ENCODE measurements at regions not wholly inside any gene's neighbourhood (a gene's known extent, or its start where the extent isn't known, plus 50 kb on each side); places are given as distances from the start of the nearest gene placed in this dataset.

- Mint-ChIP-seq H3K9me3 (no peaks in the 10 kb centered on the region), H3K27ac (no peak overlapping the region), H3K27me3 (peaks cover 8% of the 10 kb centered on the region), H3K4me3 (no peak overlapping the region), H3K4me1 (peaks cover 0 to 15% (median 6%) of the 10 kb centered on the region in 3 donors), H3K36me3 (no peaks in the 10 kb centered on the region)
These were observed 160.5 kb upstream of the GSE1 start for GRCh38 chr16:85452364-85453193.

DNA sequence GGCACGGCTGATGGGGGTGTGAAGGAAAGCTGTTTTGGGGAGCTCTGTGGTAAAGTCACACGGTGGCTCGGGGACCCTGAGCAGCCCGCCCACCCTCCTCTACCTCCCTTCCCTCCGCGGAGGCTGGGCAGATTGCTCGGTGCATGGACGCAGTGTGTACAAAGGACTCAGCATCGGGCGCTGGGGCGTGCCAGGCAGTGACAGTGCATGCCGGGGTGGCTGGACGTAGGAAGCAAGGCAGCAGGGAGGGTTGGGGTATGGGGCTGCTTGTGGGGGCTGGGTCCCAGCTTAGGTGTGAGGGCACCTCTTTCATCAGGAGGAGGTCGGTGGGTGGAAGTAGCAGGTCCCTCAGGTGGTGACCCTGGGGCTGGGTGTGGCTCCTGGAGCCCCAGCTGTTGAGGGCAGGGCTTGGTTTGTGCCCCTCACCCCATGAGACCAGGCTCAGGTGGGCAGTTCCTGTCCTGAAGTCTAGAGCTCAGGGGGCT, 159.9 kb upstream of the GSE1 start:
- H3K4me3 Mint-ChIP-seq: no peak overlapping the region
- H3K9me3 Mint-ChIP-seq: no peaks in the 10 kb centered on the region
- H3K36me3 Mint-ChIP-seq: no peaks in the 10 kb centered on the region
- H3K27ac Mint-ChIP-seq: no peak overlapping the region
- peaks cover 0 to 9% (median 4%) of the 10 kb centered on the region in 3 donors for H3K4me1 Mint-ChIP-seq
- peaks cover 14% of the 10 kb centered on the region for H3K27me3 Mint-ChIP-seq

GRCh38 chr16:85453703-85454102, 159.4 kb upstream of the GSE1 start:
- H3K4me1 Mint-ChIP-seq: peaks cover 0 to 6% (median 2%) of the 10 kb centered on the region in 3 donors
- H3K36me3 Mint-ChIP-seq: no peaks in the 10 kb centered on the region
- H3K9me3 Mint-ChIP-seq: no peaks in the 10 kb centered on the region
- H3K27me3 Mint-ChIP-seq: peaks cover 13% of the 10 kb centered on the region
- H3K27ac Mint-ChIP-seq: no peak overlapping the region
- no peak overlapping the region for H3K4me3 Mint-ChIP-seq

DNA sequence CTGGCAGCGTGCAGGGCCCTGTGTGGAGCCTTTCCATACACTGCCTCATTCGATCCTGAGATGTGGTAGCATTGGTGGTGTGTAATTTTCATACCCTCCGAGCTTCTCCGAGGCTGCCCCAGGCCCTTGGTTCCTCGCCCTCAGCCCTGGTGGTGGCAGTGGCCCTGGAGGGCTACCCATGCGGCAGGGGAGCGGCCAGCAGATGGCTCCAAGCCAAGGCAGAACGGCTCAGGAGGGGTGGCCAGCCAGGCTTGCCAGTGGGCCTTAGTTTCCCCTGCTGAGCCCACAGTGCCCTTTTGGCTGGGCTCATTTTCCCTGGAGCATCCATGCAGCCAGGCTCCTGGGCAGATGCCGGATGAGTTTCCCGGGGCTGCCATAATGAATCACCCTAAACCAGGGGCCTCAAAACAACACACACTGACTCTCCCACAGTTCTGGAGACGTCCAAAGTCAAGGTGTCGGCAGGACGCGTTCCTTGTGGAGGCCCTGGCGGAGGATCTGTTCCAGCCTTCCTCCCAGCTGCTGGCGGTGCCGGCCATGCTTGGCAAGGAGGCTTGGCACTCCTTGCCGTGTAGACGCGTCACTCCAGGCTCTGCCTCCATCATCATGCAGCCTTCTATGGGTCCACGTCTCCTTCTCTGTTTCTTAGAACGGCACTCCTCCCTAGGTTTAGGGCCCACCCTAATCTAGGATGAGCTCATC, 158.8 kb upstream of the GSE1 start:
- H3K27ac Mint-ChIP-seq: no peak overlapping the region
- no peaks in the 10 kb centered on the region for H3K36me3 Mint-ChIP-seq
- H3K4me3 Mint-ChIP-seq: no peak overlapping the region
- peaks cover 11% of the 10 kb centered on the region for H3K27me3 Mint-ChIP-seq
- H3K9me3 Mint-ChIP-seq: no peaks in the 10 kb centered on the region
- H3K4me1 Mint-ChIP-seq: peaks cover 0 to 4% (median 0%) of the 10 kb centered on the region in 3 donors

DNA sequence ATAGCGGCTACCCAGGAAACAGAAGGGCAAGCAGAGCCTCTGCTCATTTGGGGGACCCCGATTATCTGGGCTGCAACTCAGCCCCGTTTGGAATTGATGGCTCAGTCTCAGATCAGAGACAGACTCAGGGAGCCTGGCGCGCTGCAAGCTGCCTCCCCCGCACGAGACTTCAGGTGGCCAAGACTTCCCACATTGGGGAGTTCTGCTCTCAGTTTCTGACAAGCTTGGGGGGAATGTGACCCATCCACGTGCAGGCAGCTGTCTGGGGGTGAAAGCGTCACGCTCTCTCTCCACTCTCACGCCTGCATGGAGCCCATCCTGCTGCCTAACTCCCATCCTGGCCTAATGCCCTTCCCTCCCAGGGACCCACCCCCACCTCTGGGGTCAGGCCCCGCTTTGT, 157.6 kb upstream of the GSE1 start:
- Mint-ChIP-seq H3K4me1 (no peaks in the 10 kb centered on the region), H3K27ac (no peak overlapping the region), H3K36me3 (no peaks in the 10 kb centered on the region), H3K4me3 (no peak overlapping the region), H3K27me3 (peaks cover 18% of the 10 kb centered on the region), H3K9me3 (no peaks in the 10 kb centered on the region)

DNA sequence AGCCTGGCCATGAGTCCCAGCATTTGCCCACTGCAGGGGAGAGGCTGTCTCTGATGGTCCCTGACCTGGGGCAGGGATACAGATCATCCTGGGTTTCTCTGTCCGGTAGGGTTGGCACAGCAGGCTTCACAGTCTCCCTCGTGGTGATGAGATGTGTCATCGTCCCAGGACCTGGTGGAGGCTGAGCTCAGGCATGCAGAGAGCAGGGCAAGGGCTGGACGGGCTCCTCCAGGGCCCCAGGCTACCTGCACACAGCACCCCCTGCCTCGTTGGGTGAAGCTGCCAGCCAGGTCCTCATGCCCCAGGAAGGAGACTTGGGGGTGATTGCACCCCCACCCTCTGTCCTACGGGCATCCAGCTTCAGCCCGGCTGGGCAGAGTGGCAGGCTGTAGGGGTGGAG, 155.8 kb upstream of the GSE1 start:
- Mint-ChIP-seq H3K36me3 (no peaks in the 10 kb centered on the region), H3K9me3 (no peaks in the 10 kb centered on the region), H3K4me3 (no peak overlapping the region), H3K27me3 (peaks cover 36% of the 10 kb centered on the region), H3K27ac (no peak overlapping the region), H3K4me1 (peaks cover under 1 to 3% (median 2%) of the 10 kb centered on the region in 3 donors)

DNA sequence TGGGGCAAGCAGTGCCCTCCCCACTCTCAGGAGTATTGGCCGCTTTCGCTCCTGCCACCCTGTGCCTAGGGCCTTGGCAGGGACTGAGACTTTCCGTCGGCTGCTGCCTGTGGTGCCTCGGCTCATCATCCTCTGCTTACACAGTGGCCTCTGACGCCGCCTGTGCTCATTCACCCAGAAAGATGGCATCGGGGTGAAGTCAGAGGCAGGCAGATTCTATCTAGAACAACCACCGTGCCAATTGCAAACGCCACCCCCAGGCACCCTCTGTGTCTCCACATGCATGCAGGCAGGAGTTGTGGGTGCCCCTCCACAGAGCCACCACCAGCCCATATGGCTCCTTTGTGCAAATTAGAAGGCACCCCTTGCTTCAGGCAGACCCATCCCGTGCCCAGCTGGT, 154.2 kb upstream of the GSE1 start:
- H3K4me3 Mint-ChIP-seq: peak overlapping the region in 2 of 4 donors; percentile 23 to 60
- H3K27ac Mint-ChIP-seq: no peak overlapping the region
- no peaks in the 10 kb centered on the region for H3K36me3 Mint-ChIP-seq
- peaks cover 37% of the 10 kb centered on the region for H3K27me3 Mint-ChIP-seq
- no peaks in the 10 kb centered on the region for H3K9me3 Mint-ChIP-seq
- H3K4me1 Mint-ChIP-seq: peaks cover 2 to 4% (median 3%) of the 10 kb centered on the region in 3 donors

DNA sequence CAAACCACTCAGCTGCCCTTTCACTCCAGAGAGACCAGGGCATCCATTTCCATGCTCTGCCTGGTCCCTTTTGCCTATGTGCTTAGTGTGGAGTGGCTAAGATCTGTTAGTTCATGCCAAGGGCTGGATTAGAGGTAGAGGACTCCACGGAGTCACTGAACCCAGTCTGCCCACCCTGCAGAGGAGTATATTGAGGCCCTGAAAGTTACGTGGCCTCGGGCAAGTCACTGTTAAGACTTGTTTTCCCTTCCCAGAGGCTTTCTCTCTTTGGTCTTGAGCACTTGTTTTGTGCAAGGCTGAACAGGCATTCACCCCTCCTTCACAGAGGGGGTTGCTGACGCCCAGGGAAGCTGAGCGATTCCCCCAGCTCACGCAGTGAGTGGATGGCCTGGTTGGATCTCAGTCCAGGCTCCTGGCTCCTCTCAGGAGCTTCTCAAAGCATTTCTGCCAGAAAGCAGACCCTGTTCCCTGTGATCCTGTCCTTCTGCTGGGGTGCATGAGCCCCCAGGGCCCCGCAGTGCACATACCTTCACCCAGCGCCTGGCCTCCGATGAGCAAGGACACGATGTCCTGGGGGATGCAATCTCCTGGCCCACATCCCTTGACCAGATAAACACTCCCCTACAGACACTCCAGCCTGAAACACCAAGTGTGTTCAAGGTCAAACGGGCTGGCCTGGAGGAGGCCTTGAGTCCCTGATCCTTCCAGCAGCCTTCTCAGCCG, 153.4 kb upstream of the GSE1 start:
- no peak overlapping the region for H3K27ac Mint-ChIP-seq
- peaks cover 2 to 4% (median 3%) of the 10 kb centered on the region in 3 donors for H3K4me1 Mint-ChIP-seq
- H3K36me3 Mint-ChIP-seq: no peaks in the 10 kb centered on the region
- H3K27me3 Mint-ChIP-seq: peaks cover 35% of the 10 kb centered on the region
- H3K9me3 Mint-ChIP-seq: no peaks in the 10 kb centered on the region
- H3K4me3 Mint-ChIP-seq: no peak overlapping the region

- H3K27ac Mint-ChIP-seq: no peak overlapping the region
- H3K36me3 Mint-ChIP-seq: no peaks in the 10 kb centered on the region
- H3K4me3 Mint-ChIP-seq: peak overlapping the region in 2 of 4 donors; percentile 61 to 73
- peaks cover 37% of the 10 kb centered on the region for H3K27me3 Mint-ChIP-seq
- H3K4me1 Mint-ChIP-seq: peaks cover 2 to 4% (median 3%) of the 10 kb centered on the region in 3 donors
- no peaks in the 10 kb centered on the region for H3K9me3 Mint-ChIP-seq
These were observed 152.7 kb upstream of the GSE1 start for GRCh38 chr16:85460252-85461021.

- peaks cover 2 to 4% (median 3%) of the 10 kb centered on the region in 3 donors for H3K4me1 Mint-ChIP-seq
- H3K36me3 Mint-ChIP-seq: no peaks in the 10 kb centered on the region
- no peaks in the 10 kb centered on the region for H3K9me3 Mint-ChIP-seq
- peak overlapping the region in 1 of 4 donors; percentile 73 for H3K4me3 Mint-ChIP-seq
- no peak overlapping the region for H3K27ac Mint-ChIP-seq
- H3K27me3 Mint-ChIP-seq: peaks cover 39% of the 10 kb centered on the region
These were observed 151.9 kb upstream of the GSE1 start for GRCh38 chr16:85461022-85461813.

DNA sequence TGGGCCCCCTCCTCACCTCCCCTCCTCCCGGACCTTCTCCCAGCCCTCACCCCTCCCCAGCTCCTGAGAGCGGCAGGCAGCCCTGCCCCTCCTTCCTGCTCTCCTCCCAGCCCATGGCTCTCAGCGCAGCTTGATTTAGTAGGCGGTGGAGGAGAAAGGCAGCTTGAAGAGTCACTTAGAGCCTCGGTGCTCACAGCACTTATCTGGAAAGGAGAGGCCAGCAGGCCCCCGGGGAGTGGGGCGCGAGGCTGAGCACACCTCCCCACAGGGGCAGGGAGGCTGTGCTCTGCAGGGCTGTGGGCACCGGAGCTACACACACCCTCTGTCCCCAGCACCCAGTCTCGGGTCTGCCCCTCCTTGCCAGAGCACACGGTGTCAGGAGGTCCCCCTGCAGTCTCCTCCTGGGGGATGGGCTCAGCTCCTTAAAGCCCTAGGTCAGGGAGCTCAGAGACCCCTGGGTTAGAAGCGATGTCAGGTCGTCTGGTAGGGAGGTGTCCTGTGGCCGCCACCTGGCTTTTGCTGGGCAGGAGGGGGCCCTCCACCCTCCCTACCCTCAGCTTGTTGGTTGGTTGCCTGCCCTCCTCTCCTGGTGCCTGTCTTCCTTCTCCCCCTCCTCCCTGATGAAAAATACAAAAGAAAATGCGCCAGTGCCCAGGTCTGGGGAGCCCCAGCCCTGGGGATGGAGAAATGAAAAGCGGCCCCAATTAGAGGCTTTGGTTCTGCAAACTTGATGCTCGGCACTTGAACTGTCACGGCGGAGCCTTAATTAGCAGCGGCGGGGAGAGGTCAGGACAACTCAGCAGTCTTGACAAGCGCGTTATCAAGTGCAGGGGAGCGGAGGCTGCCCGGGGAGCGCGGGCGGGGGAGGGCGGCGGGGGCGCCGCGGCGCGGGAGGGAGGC, 151.1 kb upstream of the GSE1 start:
- Mint-ChIP-seq H3K36me3 (no peaks in the 10 kb centered on the region), H3K4me3 (peak overlapping the region in 2 of 4 donors; percentile 65 to 80), H3K4me1 (peaks cover 2 to 4% (median 3%) of the 10 kb centered on the region in 3 donors), H3K27me3 (peaks cover 39% of the 10 kb centered on the region), H3K27ac (no peak overlapping the region), H3K9me3 (no peaks in the 10 kb centered on the region)

- no peaks in the 10 kb centered on the region for H3K9me3 Mint-ChIP-seq
- H3K27me3 Mint-ChIP-seq: peaks cover 35% of the 10 kb centered on the region
- H3K36me3 Mint-ChIP-seq: no peaks in the 10 kb centered on the region
- no peak overlapping the region for H3K4me3 Mint-ChIP-seq
- H3K4me1 Mint-ChIP-seq: peaks cover 2 to 4% (median 3%) of the 10 kb centered on the region in 3 donors
- no peak overlapping the region for H3K27ac Mint-ChIP-seq
These were observed 150.2 kb upstream of the GSE1 start for GRCh38 chr16:85462714-85463611.
